Loucy (cell line): ENCODE measurements at regions not wholly inside any gene's neighbourhood (a gene's known extent, or its start where the extent isn't known, plus 50 kb on each side); places are given as distances from the start of the nearest gene placed in this dataset.

Experiments used
- H2AFZ ChIP-seq: fragments of 200-600 bp; sonication (generic); 2 replicates; pipeline ENCODE4 v1.6.0; 2016; ENCODE audit warnings: antibody characterized with exemption, mild to moderate bottlenecking, low read length, moderate library complexity
- H3F3A ChIP-seq: fragments of 200-600 bp; 2 replicates; pipeline ENCODE4 v1.6.0; 2016; ENCODE audit warnings: antibody characterized with exemption, low read depth, mild to moderate bottlenecking
- H3K27me3 ChIP-seq: fragments of 200-600 bp; sonication (generic); 2 replicates; pipeline ENCODE4 v1.6.1; 2014; ENCODE audit warnings: low read length, mild to moderate bottlenecking; ENCODE audit not compliant: insufficient read depth, poor library complexity, severe bottlenecking
- H3K36me3 ChIP-seq: fragments of 200-600 bp; sonication (generic); 2 replicates; pipeline ENCODE4 v1.6.1; 2016; ENCODE audit warnings: low read length; ENCODE audit not compliant: insufficient read depth
- H3K4me1 ChIP-seq: fragments of 200-600 bp; sonication (generic); 2 replicates; pipeline ENCODE4 v1.5.1; 2014; ENCODE audit warnings: low read length, mild to moderate bottlenecking; ENCODE audit not compliant: insufficient read depth, poor library complexity, severe bottlenecking
- H3K4me2 ChIP-seq: fragments of 200-600 bp; sonication (generic); 2 replicates; pipeline ENCODE4 v1.6.0; 2014; ENCODE audit warnings: antibody characterized with exemption, low read length, low read depth, mild to moderate bottlenecking; ENCODE audit not compliant: poor library complexity, severe bottlenecking
- H3K4me3 ChIP-seq: fragments of 200-600 bp; sonication (generic); 2 replicates; pipeline ENCODE4 v1.5.1; 2014; ENCODE audit warnings: low read length, mild to moderate bottlenecking, mixed read lengths; ENCODE audit not compliant: poor library complexity, severe bottlenecking
- H3K79me2 ChIP-seq: fragments of 200-600 bp; sonication (generic); 2 replicates; pipeline ENCODE4 v1.6.1; 2014; ENCODE audit warnings: low read length; ENCODE audit not compliant: insufficient read depth
- H3K9ac ChIP-seq: fragments of 200-600 bp; sonication (generic); 2 replicates; pipeline ENCODE4 v1.6.0; 2014; ENCODE audit warnings: mild to moderate bottlenecking, low read depth, low read length, moderate library complexity; ENCODE audit not compliant: poor library complexity, severe bottlenecking
- H3K9me2 ChIP-seq: fragments of 200-600 bp; sonication (generic); replicated peaks from 2 replicates; pipeline ENCODE4 v1.6.1; 2016; ENCODE audit warnings: low read depth, low read length, mixed read lengths
- H3K9me3 ChIP-seq: fragments of 200-600 bp; sonication (generic); 2 replicates; pipeline ENCODE4 v1.6.1; 2014; ENCODE audit warnings: mild to moderate bottlenecking, antibody characterized with exemption, low read length, low read depth; ENCODE audit not compliant: insufficient read depth
- H4K20me1 ChIP-seq: fragments of 200-600 bp; sonication (generic); 2 replicates; pipeline ENCODE4 v1.6.0; 2014; ENCODE audit warnings: antibody characterized with exemption, low read length, mild to moderate bottlenecking; ENCODE audit not compliant: insufficient read depth, poor library complexity, severe bottlenecking
- CTCF ChIP-seq: fragments of 200-600 bp; sonication (generic); conservative IDR thresholded peaks from 2 replicates; pipeline ENCODE4 v1.5.1; 2014; ENCODE audit warnings: mild to moderate bottlenecking, antibody characterized with exemption, low read length
- EZH2phosphoT487 ChIP-seq: fragments of 200-600 bp; IDR thresholded peaks from 2 replicates; pipeline ENCODE4 v1.6.1; 2018; ENCODE audit warnings: antibody characterized with exemption, mild to moderate bottlenecking, moderate library complexity, borderline replicate concordance

DNA sequence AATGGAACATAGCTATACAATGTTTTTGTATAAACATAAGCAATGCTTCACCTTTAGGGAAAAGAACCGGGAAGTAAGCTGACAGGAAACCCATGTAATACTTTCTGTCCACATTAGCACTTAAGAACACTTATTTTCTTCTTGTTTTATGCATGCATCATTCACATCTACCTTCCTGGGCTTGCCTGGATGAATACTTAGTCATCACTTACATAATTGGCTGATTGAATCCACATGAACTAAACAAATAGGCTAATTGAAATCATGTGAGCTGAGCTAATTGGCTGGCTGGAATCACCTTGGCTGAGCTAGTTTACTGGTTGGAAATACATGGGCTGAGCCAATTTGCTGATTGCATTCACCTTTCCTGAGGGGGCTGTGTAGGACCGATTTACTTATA lies 78.8 kb downstream of the ZNF726 start:
- no peaks in the 10 kb centered on the region for H3K27me3 ChIP-seq
- H3K36me3 ChIP-seq = no peaks in the 10 kb centered on the region
- peaks cover 13% of the 10 kb centered on the region for H3K4me1 ChIP-seq
- TF ChIP-seq CTCF (no peak), EZH2phosphoT487 (no peak)
- H4K20me1 ChIP-seq = no peaks in the 10 kb centered on the region
- no peak overlapping the region for H3K4me3 ChIP-seq
- H3K4me2 ChIP-seq = no peak overlapping the region
- H3K79me2 ChIP-seq = no peaks in the 10 kb centered on the region
- no peaks in the 10 kb centered on the region for H3K9me2 ChIP-seq
- H2AFZ ChIP-seq = no peak overlapping the region
- no peaks in the 10 kb centered on the region for H3F3A ChIP-seq
- H3K9ac ChIP-seq = no peak overlapping the region
- H3K9me3 ChIP-seq = peaks cover 7% of the 10 kb centered on the region; the same call in 1 of the 2 replicates

DNA sequence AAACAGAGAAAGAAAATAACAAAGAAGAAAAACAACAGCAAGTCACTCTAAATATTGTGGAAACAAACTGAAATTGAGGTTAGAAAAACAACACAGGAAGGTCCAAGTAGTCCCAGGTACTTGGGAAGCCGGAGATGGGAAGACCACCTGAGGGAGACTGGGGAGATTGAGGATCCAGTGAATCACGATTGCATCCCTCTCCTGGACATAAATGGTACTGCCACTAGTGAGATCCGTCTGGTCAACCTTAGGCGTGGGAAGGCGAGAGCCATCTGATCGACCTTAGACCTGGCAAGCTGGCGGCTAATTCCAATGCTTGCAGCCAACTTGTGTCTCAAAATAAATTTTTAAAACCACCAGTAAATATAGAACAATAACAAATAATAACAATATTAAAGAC lies 81.9 kb downstream of the ZNF726 start:
- Histone ChIP-seq H2AFZ (no peak overlapping the region), H3K4me2 (no peak overlapping the region), H3K9me3 (peaks cover 16% of the 10 kb centered on the region; the same call in 1 of the 2 replicates), H3K9me2 (no peaks in the 10 kb centered on the region), H3K4me1 (peaks cover 11% of the 10 kb centered on the region), H3K9ac (no peak overlapping the region), H3K36me3 (no peaks in the 10 kb centered on the region), H3K4me3 (no peak overlapping the region), H4K20me1 (no peaks in the 10 kb centered on the region), H3K79me2 (no peaks in the 10 kb centered on the region), H3F3A (no peaks in the 10 kb centered on the region), H3K27me3 (no peaks in the 10 kb centered on the region)
- peak; percentile 58 for TF ChIP-seq CTCF
- no peak for TF ChIP-seq EZH2phosphoT487

DNA sequence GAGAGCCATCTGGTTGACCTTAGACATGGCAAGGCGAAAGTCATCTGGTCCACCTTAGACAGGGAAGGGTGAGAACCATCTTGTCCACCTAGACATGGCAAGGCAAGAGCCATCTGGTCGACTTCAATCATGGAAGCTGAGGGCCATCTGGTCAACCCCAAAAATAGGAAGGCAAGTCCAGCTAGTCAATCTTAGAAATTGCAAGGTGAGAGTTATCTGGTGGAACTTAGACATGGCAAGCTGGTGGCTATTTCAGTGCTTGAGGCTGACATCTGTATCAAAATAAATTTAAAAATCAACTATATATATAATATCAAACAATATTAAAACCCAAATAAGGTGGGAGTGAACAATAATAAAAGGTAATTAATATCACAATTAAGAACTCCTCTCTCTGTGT lies 83.9 kb downstream of the ZNF726 start:
- H3F3A ChIP-seq = no peaks in the 10 kb centered on the region
- no peaks in the 10 kb centered on the region for H4K20me1 ChIP-seq
- H3K4me2 ChIP-seq = no peak overlapping the region
- no peaks in the 10 kb centered on the region for H3K9me2 ChIP-seq
- H3K36me3 ChIP-seq = no peaks in the 10 kb centered on the region
- TF ChIP-seq CTCF (no peak), EZH2phosphoT487 (no peak)
- H3K9me3 ChIP-seq = peaks cover 21% of the 10 kb centered on the region; the same call in 1 of the 2 replicates
- no peaks in the 10 kb centered on the region for H3K27me3 ChIP-seq
- no peak overlapping the region for H2AFZ ChIP-seq
- no peak overlapping the region for H3K9ac ChIP-seq
- no peak overlapping the region for H3K4me3 ChIP-seq
- H3K79me2 ChIP-seq = no peaks in the 10 kb centered on the region
- no peaks in the 10 kb centered on the region for H3K4me1 ChIP-seq
